HCT116 (cell line): ENCODE measurements at regions not wholly inside any gene's neighbourhood (a gene's known extent, or its start where the extent isn't known, plus 50 kb on each side); places are given as distances from the start of the nearest gene placed in this dataset.

ENCODE experiments used
- ATAC-seq: fragments of 200-7000 bp; cut with Tn5 transposase; 2 replicates; pipeline ENCODE4 v1.9.1; 2020; ENCODE audit warnings: mild to moderate bottlenecking, moderate library complexity
- BruUV-seq: library from RNA; stranded (reverse); fragments of 400-500 nt; replicated peaks from 2 replicates; lab custom pipeline; 2021; lab: Mats Ljungman, UMichigan
- CTCF ChIA-PET: fragments of 300-600 bp; sonication (Branson Sonifier 250); formaldehyde crosslinking; loops from one replicate; lab custom pipeline; 2021; ENCODE audit warnings: antibody characterized with exemption; lab: Charles Lee
- POLR2A ChIA-PET: fragments of 300-600, 350-600 bp; sonication (Branson Sonifier 250); formaldehyde crosslinking; loops from one replicate; lab custom pipeline; 2021; ENCODE audit warnings: antibody characterized with exemption; lab: Charles Lee
- RAD21 ChIA-PET, 2 experiments: fragments of 300-600 bp; sonication (Branson Sonifier 250); formaldehyde crosslinking; loops; one replicate each; lab custom pipeline; 2023; ENCODE audit warnings: low total read pairs in 2 of 2; ENCODE audit not compliant: uncharacterized antibody in 2 of 2, unreplicated experiment in 2 of 2, low non-redundant PET in 1 of 2; lab: Charles Lee
- DNase-seq: peaks from one replicate; pipeline ENCODE4 v3.0.0-alpha.2; 2010; ENCODE audit warnings: low read depth, low spot score
- H2AFZ ChIP-seq: fragments of 200-600 bp; shearing (Covaris generic), sonication (generic); 2 replicates; pipeline ENCODE4 v1.6.1; 2017; ENCODE audit warnings: low read depth, mixed run types, mixed read lengths, antibody characterized with exemption, low read length; ENCODE audit not compliant: poor library complexity, severe bottlenecking
- H3K27ac ChIP-seq: 2 replicates; pipeline ENCODE4 v1.5.1; 2012; ENCODE audit warnings: low read depth, low read length
- H3K27me3 ChIP-seq: fragments of 200-600 bp; sonication (generic); 2 replicates; pipeline ENCODE4 v1.6.1; 2016; ENCODE audit warnings: mixed run types, low read length, mixed read lengths; ENCODE audit not compliant: insufficient read depth
- H3K36me3 ChIP-seq, 2 experiments: fragments of 200-500 bp in 1 of 2; fragments of 200-600 bp in 1 of 2; sonication (Bioruptor generic) in 1 of 2; sonication (generic) in 1 of 2; 2 replicates each; pipeline versions ENCODE4 v1.5.1 to v1.6.1; 2014 to 2016; ENCODE audit warnings: low read length in 2 of 2, inconsistent platforms in 1 of 2, mixed read lengths in 1 of 2, mixed run types in 1 of 2; ENCODE audit not compliant: insufficient read depth in 2 of 2, control insufficient read depth in 1 of 2
- H3K4me1 ChIP-seq, 2 experiments: fragments of 200-600 bp in 1 of 2; sonication (generic) in 1 of 2; 2 replicates each; pipeline versions ENCODE4 v1.5.1 to v1.6.1; 2012 to 2017; ENCODE audit warnings: low read length in 2 of 2, inconsistent platforms in 1 of 2, mild to moderate bottlenecking in 1 of 2, mixed read lengths in 1 of 2, mixed run types in 1 of 2, moderate library complexity in 1 of 2; ENCODE audit not compliant: insufficient read depth in 2 of 2, control insufficient read depth in 1 of 2
- H3K4me2 ChIP-seq: fragments of 200-600 bp; sonication (generic); 2 replicates; pipeline ENCODE4 v1.6.1; 2017; ENCODE audit warnings: mixed run types, low read length, mixed read lengths
- H3K4me3 ChIP-seq, 2 experiments: fragments of 200-600 bp in 1 of 2; sonication (generic) in 1 of 2; replicated peaks in 1 of 2; 2 replicates each; pipeline ENCODE4 v1.5.1; 2011 to 2016; ENCODE audit warnings: low read length in 2 of 2, control low read depth in 1 of 2, low read depth in 1 of 2, mild to moderate bottlenecking in 1 of 2, mixed read lengths in 1 of 2, mixed run types in 1 of 2
- H3K79me2 ChIP-seq: fragments of 200-600 bp; sonication (generic); 2 replicates; pipeline ENCODE4 v1.6.1; 2017; ENCODE audit warnings: mild to moderate bottlenecking, mixed run types, low read length, moderate library complexity, mixed read lengths; ENCODE audit not compliant: insufficient read depth
- H3K9ac ChIP-seq: fragments of 200-600 bp; sonication (generic); 2 replicates; pipeline ENCODE4 v1.6.1; 2016; ENCODE audit warnings: low read length, mixed read lengths
- H3K9me2 ChIP-seq: fragments of 200-600 bp; sonication (generic), shearing (Covaris generic); 2 replicates; pipeline ENCODE4 v1.6.1; 2017; ENCODE audit warnings: mixed run types, mild to moderate bottlenecking, moderate library complexity; ENCODE audit not compliant: insufficient read depth
- H3K9me3 ChIP-seq, 2 experiments: fragments of 200-500 bp in 1 of 2; fragments of 200-600 bp in 1 of 2; sonication (Bioruptor generic) in 1 of 2; sonication (generic) in 1 of 2; 2 replicates each; pipeline ENCODE4 v1.6.1; 2014 to 2017; ENCODE audit warnings: low read length in 2 of 2, mixed read lengths in 2 of 2, inconsistent platforms in 1 of 2, low read depth in 1 of 2, mild to moderate bottlenecking in 1 of 2, mixed run types in 1 of 2, moderate library complexity in 1 of 2; ENCODE audit not compliant: control insufficient read depth in 1 of 2, insufficient read depth in 1 of 2
- H4K20me1 ChIP-seq: fragments of 200-600 bp; sonication (generic), shearing (Covaris generic); 2 replicates; pipeline ENCODE4 v1.6.1; 2017; ENCODE audit warnings: mixed run types, mild to moderate bottlenecking, moderate library complexity; ENCODE audit not compliant: insufficient read depth
- EGR1 ChIP-seq: IDR thresholded peaks from 2 replicates; pipeline ENCODE4 v1.6.1; 2012; ENCODE audit warnings: low read depth
- ELF1 ChIP-seq: IDR thresholded peaks from 2 replicates; pipeline ENCODE4 v1.6.1; 2012; ENCODE audit warnings: low read depth, borderline replicate concordance
- EZH2 ChIP-seq: fragments of 200-600 bp; sonication (generic); IDR thresholded peaks from 2 replicates; pipeline ENCODE4 v1.6.1; 2017; ENCODE audit warnings: antibody characterized with exemption, mixed run types
- EZH2phosphoT487 ChIP-seq: fragments of 200-600 bp; IDR thresholded peaks from 2 replicates; pipeline ENCODE4 v1.6.1; 2018; ENCODE audit warnings: antibody characterized with exemption, borderline replicate concordance
- FOSL1 ChIP-seq: IDR thresholded peaks from 2 replicates; pipeline ENCODE4 v1.6.1; 2012; ENCODE audit warnings: low read depth
- POLR2A ChIP-seq: IDR thresholded peaks from 2 replicates; pipeline ENCODE4 v1.7.0; 2011; ENCODE audit warnings: borderline replicate concordance; ENCODE audit not compliant: insufficient read depth, insufficient read length; ENCODE audit errors: extremely low read depth
- RAD21 ChIP-seq: IDR thresholded peaks from 2 replicates; pipeline ENCODE4 v1.6.1; 2012; ENCODE audit warnings: low read depth, mild to moderate bottlenecking
- SP1 ChIP-seq: IDR thresholded peaks from 2 replicates; pipeline ENCODE4 v1.6.1; 2012; ENCODE audit warnings: low read depth
- SRF ChIP-seq: IDR thresholded peaks from 2 replicates; pipeline ENCODE4 v1.6.1; 2012; ENCODE audit warnings: low read depth
- TCF7L2 ChIP-seq: IDR thresholded peaks from 2 replicates; pipeline ENCODE4 v1.7.0; 2011; ENCODE audit warnings: borderline replicate concordance, inconsistent platforms; ENCODE audit not compliant: insufficient read depth, insufficient read length; ENCODE audit errors: extremely low read depth
- YY1 ChIP-seq: IDR thresholded peaks from 2 replicates; pipeline ENCODE4 v1.6.1; 2011; ENCODE audit warnings: low read length, low read depth, moderate library complexity, mild to moderate bottlenecking; ENCODE audit not compliant: insufficient replicate concordance; ENCODE audit errors: extremely low read depth
- ZFX ChIP-seq: fragments of 450-650 bp; IDR thresholded peaks from 2 replicates; pipeline ENCODE4 v1.6.1; 2017
- ZNF274 ChIP-seq: fragments of 200-500 bp; sonication (Bioruptor generic); IDR thresholded peaks from 2 replicates; pipeline ENCODE4 v1.6.1; 2014; ENCODE audit warnings: mild to moderate bottlenecking, low read depth, low read length, inconsistent platforms
- intact Hi-C: fragments of 100-400 bp; cut with micrococcal nuclease; formaldehyde crosslinking; loops from 2 replicates; pipeline ENCODE4 v1.10.0; 2022
- TF ChIP-seq, protein P1 (sequence below), 3 experiments: fragments of 200-600 bp in 1 of 3; sonication (generic) in 1 of 3; IDR thresholded peaks in 2 of 3; conservative IDR thresholded peaks in 1 of 3; 2 replicates each; pipeline ENCODE4 v1.5.1; 2012 to 2017; ENCODE audit warnings: low read depth in 2 of 3, low read length in 2 of 3, antibody characterized with exemption in 1 of 3, borderline replicate concordance in 1 of 3, control low read depth in 1 of 3, mild to moderate bottlenecking in 1 of 3, mixed read lengths in 1 of 3, mixed run types in 1 of 3, moderate library complexity in 1 of 3; ENCODE audit not compliant: insufficient read depth in 1 of 3
- TF ChIP-seq, protein P2 (sequence below): IDR thresholded peaks from 2 replicates; pipeline ENCODE4 v1.6.1; 2012

DNA sequence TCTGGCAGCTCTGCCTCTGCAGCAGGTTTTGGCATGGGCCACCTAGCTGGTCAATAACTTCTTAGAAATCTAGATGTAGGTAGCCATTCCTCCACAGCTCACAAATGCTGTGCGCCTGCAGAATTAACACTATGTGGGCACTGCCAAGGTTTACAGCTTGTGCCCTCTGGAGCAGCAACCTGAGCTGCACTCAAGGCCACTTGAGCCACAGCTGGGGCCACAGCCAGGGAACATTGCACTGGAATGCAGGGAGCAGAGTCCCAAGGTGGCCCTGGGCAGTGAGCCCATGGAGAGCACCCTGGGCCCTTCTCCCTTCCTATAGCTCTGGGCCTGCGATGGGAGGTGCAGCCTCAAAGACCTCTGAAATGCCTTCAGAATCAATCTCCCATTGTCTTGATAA is 365.3 kb downstream of the SATB2 start:
- no peak for ATAC-seq
- TF ChIP-seq EZH2: no peak
- TF ChIP-seq SRF: no peak
- TF ChIP-seq, protein P1, sequence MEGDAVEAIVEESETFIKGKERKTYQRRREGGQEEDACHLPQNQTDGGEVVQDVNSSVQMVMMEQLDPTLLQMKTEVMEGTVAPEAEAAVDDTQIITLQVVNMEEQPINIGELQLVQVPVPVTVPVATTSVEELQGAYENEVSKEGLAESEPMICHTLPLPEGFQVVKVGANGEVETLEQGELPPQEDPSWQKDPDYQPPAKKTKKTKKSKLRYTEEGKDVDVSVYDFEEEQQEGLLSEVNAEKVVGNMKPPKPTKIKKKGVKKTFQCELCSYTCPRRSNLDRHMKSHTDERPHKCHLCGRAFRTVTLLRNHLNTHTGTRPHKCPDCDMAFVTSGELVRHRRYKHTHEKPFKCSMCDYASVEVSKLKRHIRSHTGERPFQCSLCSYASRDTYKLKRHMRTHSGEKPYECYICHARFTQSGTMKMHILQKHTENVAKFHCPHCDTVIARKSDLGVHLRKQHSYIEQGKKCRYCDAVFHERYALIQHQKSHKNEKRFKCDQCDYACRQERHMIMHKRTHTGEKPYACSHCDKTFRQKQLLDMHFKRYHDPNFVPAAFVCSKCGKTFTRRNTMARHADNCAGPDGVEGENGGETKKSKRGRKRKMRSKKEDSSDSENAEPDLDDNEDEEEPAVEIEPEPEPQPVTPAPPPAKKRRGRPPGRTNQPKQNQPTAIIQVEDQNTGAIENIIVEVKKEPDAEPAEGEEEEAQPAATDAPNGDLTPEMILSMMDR (IDR thresholded peaks at IDR 0.05 in 2 of 3, conservative IDR thresholded peaks at IDR 0.05 in 1 of 3; ENCODE audit: borderline replicate concordance in 1 of 3, insufficient read depth in 1 of 3, low read depth in 2 of 3, low read length in 2 of 3): no peak
- TF ChIP-seq EGR1: no peak
- no peak for TF ChIP-seq ZNF274
- no peak for TF ChIP-seq SP1
- no peak overlapping the region for H3K27ac ChIP-seq
- POLR2A ChIA-PET: no interaction called here
- no peaks in the 10 kb centered on the region for H3K79me2 ChIP-seq
- no peak for DNase-seq
- no peaks in the 10 kb centered on the region for H3K36me3 ChIP-seq
- no peaks in the 10 kb centered on the region for H3K9me2 ChIP-seq
- no peaks in the 10 kb centered on the region for H4K20me1 ChIP-seq
- no peaks in the 10 kb centered on the region for H3K9me3 ChIP-seq
- H3K4me2 ChIP-seq: no peak overlapping the region
- CTCF ChIA-PET: no interaction called here
- no peaks in the 10 kb centered on the region for H3K27me3 ChIP-seq
- H3K9ac ChIP-seq: no peak overlapping the region
- H2AFZ ChIP-seq: no peak overlapping the region
- RAD21 ChIA-PET: no interaction called here
- no peak overlapping the region for H3K4me3 ChIP-seq
- no peaks in the 10 kb centered on the region for H3K4me1 ChIP-seq
- BruUV-seq: no TSS peak
- intact Hi-C loops: no loop called here

- ChIA-PET CTCF (no interaction called here), POLR2A (no interaction called here), RAD21 (no interaction called here)
- no peak for DNase-seq
- Histone ChIP-seq H3K9ac (no peak overlapping the region), H3K9me2 (no peaks in the 10 kb centered on the region), H4K20me1 (no peaks in the 10 kb centered on the region), H3K9me3 (no peaks in the 10 kb centered on the region), H3K4me1 (no peaks in the 10 kb centered on the region), H3K4me3 (no peak overlapping the region), H3K27ac (no peak overlapping the region), H3K27me3 (peaks cover 5% of the 10 kb centered on the region), H2AFZ (no peak overlapping the region), H3K4me2 (no peak overlapping the region), H3K36me3 (no peaks in the 10 kb centered on the region), H3K79me2 (no peaks in the 10 kb centered on the region)
- intact Hi-C loops: no loop called here
- TF ChIP-seq YY1 (no peak), EZH2phosphoT487 (no peak), TCF7L2 (no peak), ZFX (no peak), POLR2A (no peak), RAD21 (no peak), ELF1 (no peak), FOSL1 (no peak)
- TF ChIP-seq, protein P1 (IDR thresholded peaks at IDR 0.05 in 2 of 3, conservative IDR thresholded peaks at IDR 0.05 in 1 of 3; ENCODE audit: borderline replicate concordance in 1 of 3, insufficient read depth in 1 of 3, low read depth in 2 of 3, low read length in 2 of 3): no peak
- TF ChIP-seq, protein P2, sequence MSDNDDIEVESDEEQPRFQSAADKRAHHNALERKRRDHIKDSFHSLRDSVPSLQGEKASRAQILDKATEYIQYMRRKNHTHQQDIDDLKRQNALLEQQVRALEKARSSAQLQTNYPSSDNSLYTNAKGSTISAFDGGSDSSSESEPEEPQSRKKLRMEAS: no peak
- no peak for ATAC-seq
- no TSS peak for BruUV-seq
Observed at GRCh38 chr2:199085261-199085660, 372.5 kb downstream of the SATB2 start.
